ENCODE measurements at regions not wholly inside any gene's neighbourhood (a gene's known extent, or its start where the extent isn't known, plus 50 kb on each side); places are given as distances from the start of the nearest gene placed in this dataset.

DNA sequence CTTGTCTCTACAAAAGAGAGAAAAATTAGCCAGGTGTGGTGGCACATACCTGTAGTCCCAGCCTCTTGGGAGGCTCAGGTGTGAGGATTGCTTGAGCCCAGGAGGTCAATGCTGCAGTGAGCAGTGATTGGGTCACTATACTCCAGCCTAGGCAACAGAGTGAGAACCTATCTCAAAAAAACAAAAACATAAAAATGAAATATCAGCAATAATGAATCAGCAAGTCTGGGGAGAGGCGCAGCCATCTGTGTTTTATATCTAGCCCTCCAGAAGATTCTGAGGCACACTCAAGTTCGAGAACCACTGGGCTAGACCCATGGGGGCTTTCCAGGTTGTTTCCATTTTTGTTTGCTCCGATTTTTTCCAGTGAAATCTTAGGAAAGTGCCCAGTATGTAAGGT lies 88.1 kb upstream of the BCL6 start:
- TF ChIP-seq, protein P1, sequence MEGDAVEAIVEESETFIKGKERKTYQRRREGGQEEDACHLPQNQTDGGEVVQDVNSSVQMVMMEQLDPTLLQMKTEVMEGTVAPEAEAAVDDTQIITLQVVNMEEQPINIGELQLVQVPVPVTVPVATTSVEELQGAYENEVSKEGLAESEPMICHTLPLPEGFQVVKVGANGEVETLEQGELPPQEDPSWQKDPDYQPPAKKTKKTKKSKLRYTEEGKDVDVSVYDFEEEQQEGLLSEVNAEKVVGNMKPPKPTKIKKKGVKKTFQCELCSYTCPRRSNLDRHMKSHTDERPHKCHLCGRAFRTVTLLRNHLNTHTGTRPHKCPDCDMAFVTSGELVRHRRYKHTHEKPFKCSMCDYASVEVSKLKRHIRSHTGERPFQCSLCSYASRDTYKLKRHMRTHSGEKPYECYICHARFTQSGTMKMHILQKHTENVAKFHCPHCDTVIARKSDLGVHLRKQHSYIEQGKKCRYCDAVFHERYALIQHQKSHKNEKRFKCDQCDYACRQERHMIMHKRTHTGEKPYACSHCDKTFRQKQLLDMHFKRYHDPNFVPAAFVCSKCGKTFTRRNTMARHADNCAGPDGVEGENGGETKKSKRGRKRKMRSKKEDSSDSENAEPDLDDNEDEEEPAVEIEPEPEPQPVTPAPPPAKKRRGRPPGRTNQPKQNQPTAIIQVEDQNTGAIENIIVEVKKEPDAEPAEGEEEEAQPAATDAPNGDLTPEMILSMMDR (IDR thresholded peaks at IDR 0.05; ENCODE audit: low read depth, low read length), result no peak
- Histone ChIP-seq H3K36me3 (no peaks in the 10 kb centered on the region), H3K27me3 (no peaks in the 10 kb centered on the region), H3K27ac (no peak overlapping the region), H3K9me3 (ENCODE audit: low read depth) (no peaks in the 10 kb centered on the region), H3K4me3 (no peak overlapping the region), H3K4me1 (ENCODE audit: low read depth) (no peaks in the 10 kb centered on the region)
- DNase-seq (ENCODE audit: low read depth in 1 of 2, low spot score in 1 of 2), result no peak

- Histone ChIP-seq H3K9me3 (ENCODE audit: low read depth) (no peaks in the 10 kb centered on the region), H3K4me1 (ENCODE audit: low read depth) (no peaks in the 10 kb centered on the region), H3K4me3 (no peak overlapping the region), H3K27me3 (no peaks in the 10 kb centered on the region), H3K27ac (no peak overlapping the region), H3K36me3 (no peaks in the 10 kb centered on the region)
- TF ChIP-seq, protein P1 (IDR thresholded peaks at IDR 0.05; ENCODE audit: low read depth, low read length), result no peak
- no peak for DNase-seq (ENCODE audit: low read depth in 1 of 2, low spot score in 1 of 2)
Measured at GRCh38 chr3:187833799-187834578, 88.7 kb upstream of the BCL6 start.

DNA sequence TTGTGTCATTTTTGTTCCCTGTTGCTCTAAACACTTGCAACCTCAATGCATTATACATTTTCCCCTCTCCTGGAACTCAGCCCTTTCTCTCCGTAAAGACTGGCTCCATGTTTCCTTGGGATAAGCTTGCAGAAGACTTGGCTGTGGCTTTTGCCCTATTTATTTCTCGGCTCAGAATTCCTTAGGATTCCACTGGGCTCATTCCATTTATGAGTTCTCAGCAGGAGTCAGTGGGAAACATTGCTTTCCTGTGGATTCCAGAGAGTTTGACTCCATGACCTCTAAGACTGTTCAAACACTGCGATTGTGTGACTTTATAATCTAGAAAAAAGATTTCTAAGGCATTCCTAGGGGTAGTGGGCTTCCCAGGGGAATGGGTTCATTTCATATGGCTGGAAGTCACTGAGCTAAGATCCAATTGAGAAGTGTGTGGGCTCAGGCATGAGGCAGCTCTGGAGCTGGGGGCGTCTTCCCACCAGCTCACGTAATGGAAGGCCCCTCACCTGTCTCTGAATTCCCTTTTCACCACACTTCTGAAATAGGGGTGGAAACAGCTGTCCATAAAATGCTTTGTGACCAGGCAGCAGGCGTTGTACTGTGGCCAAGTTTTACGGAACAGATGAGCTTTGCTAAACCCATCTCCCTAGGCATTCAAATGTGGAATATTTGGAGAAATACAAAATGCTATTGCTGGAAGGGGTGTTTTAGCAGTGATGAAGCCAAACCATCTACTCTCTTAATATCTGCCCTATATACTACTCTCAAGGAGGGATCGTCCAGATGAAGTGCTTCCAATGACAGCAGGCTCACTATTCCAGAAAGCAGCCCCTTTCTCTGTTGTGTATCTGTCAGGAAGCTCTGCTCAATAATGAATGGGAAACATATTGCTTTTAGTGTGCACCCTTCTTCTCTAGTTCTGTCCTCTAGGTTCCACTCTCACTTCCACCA lies 91.8 kb upstream of the BCL6 start:
- Histone ChIP-seq H3K4me1 (ENCODE audit: low read depth) (no peaks in the 10 kb centered on the region), H3K27me3 (no peaks in the 10 kb centered on the region), H3K9me3 (ENCODE audit: low read depth) (no peaks in the 10 kb centered on the region), H3K4me3 (no peak overlapping the region), H3K36me3 (no peaks in the 10 kb centered on the region), H3K27ac (no peak overlapping the region)
- TF ChIP-seq, protein P1 (IDR thresholded peaks at IDR 0.05; ENCODE audit: low read depth, low read length), result no peak
- peak in 1 of 2 donors; percentile 15 for DNase-seq (ENCODE audit: low read depth in 1 of 2, low spot score in 1 of 2)

DNA sequence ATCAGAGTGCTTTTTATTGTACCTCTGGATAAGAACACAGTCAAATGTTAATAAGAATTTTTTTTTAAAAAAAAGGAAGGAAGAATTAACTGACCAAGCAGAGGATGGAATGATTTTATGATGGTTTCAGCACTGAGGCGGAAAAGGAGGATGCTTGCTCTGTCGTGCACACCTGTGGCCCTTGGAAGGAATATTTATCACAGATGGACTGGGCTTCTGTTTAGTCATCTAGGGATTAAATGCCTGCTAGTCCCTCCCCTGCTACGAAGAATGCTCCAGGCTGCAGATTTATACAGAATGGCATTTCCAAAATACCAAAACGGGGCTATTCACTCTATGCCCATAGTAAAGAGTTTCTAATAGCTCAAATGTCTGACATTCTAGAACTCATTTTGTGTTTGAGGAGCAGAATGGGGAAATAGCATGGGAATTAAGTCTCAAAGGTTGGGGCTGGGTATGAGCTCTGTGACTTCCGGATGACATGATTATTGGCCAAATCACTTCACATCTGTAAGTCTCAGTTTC lies 92.8 kb upstream of the BCL6 start:
- no peak overlapping the region for H3K27ac ChIP-seq
- H3K9me3 ChIP-seq (ENCODE audit: low read depth), result no peaks in the 10 kb centered on the region
- no peak overlapping the region for H3K4me3 ChIP-seq
- no peak for DNase-seq (ENCODE audit: low read depth in 1 of 2, low spot score in 1 of 2)
- H3K4me1 ChIP-seq (ENCODE audit: low read depth), result no peaks in the 10 kb centered on the region
- no peaks in the 10 kb centered on the region for H3K36me3 ChIP-seq
- TF ChIP-seq, protein P1 (IDR thresholded peaks at IDR 0.05; ENCODE audit: low read depth, low read length), result no peak
- no peaks in the 10 kb centered on the region for H3K27me3 ChIP-seq

- TF ChIP-seq, protein P1 (IDR thresholded peaks at IDR 0.05; ENCODE audit: low read depth, low read length), result no peak
- H3K36me3 ChIP-seq, result no peaks in the 10 kb centered on the region
- no peak for DNase-seq (ENCODE audit: low read depth in 1 of 2, low spot score in 1 of 2)
- H3K4me1 ChIP-seq (ENCODE audit: low read depth), result no peaks in the 10 kb centered on the region
- H3K4me3 ChIP-seq, result no peak overlapping the region
- H3K27ac ChIP-seq, result no peak overlapping the region
- no peaks in the 10 kb centered on the region for H3K9me3 ChIP-seq (ENCODE audit: low read depth)
- no peaks in the 10 kb centered on the region for H3K27me3 ChIP-seq
Measured at GRCh38 chr3:187839422-187839821, 94.2 kb upstream of the BCL6 start.

Measured in cardiac muscle cell (in vitro differentiated cells and primary cell).